WTC11 (cell line): ENCODE measurements at regions not wholly inside any gene's neighbourhood (a gene's known extent, or its start where the extent isn't known, plus 50 kb on each side); places are given as distances from the start of the nearest gene placed in this dataset.

Source experiments
- NR2C2 ChIP-seq: sonication (generic); formaldehyde crosslinking; IDR thresholded peaks from 2 replicates; pipeline ENCODE4 v1.8.0; 2022; ENCODE audit warnings: mild to moderate bottlenecking, missing genetic modification reagents
- OVOL2 ChIP-seq: fragments of 250-450 bp; sonication (Bioruptor Pico); IDR thresholded peaks from 2 replicates; pipeline ENCODE4 v1.9.0; 2021; ENCODE audit warnings: mild to moderate bottlenecking, borderline replicate concordance
- TF ChIP-seq, protein P1 (sequence below): sonication (generic); formaldehyde crosslinking; conservative IDR thresholded peaks from 2 replicates; pipeline ENCODE4 v1.8.1; 2022; ENCODE audit warnings: mild to moderate bottlenecking, missing genetic modification reagents
- TF ChIP-seq, protein P2 (sequence below): fragments of 200-600 bp; IDR thresholded peaks from 2 replicates; pipeline ENCODE4 v1.8.0; 2022; ENCODE audit warnings: antibody characterized with exemption
- TF ChIP-seq, protein P3 (sequence below): sonication (generic); formaldehyde crosslinking; IDR thresholded peaks from 2 replicates; pipeline ENCODE4 v1.8.0; 2022; ENCODE audit warnings: mild to moderate bottlenecking, missing genetic modification reagents
- TF ChIP-seq, protein P4 (sequence below): sonication (generic); formaldehyde crosslinking; IDR thresholded peaks from 2 replicates; pipeline ENCODE4 v1.8.1; 2023; ENCODE audit warnings: mild to moderate bottlenecking, missing genetic modification reagents
- TF ChIP-seq, protein P5 (sequence below): sonication (generic); formaldehyde crosslinking; IDR thresholded peaks from 2 replicates; pipeline ENCODE4 v1.8.0; 2022; ENCODE audit warnings: mild to moderate bottlenecking, missing genetic modification reagents

DNA sequence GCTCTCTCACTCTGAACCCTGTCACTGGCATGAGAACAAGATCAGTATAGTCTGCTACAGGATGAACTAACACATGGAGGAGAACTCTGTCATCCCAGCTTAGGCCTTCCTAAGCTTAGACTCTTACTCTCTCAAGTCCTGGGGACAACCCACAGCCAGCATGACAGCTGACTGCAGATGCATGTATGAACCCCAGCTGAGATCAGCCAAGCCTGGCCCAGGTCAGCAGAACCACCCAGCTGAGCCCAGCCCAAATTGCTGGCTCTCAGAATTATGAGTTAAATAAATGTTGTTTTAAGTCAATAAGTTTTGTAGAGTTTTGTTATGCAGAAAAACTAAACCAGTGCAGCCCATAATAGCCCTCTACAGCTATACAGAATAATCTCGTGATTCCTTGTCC, 287.3 kb downstream of the TNS1 start:
- TF ChIP-seq, protein P1, sequence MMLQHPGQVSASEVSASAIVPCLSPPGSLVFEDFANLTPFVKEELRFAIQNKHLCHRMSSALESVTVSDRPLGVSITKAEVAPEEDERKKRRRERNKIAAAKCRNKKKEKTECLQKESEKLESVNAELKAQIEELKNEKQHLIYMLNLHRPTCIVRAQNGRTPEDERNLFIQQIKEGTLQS (CRISPR knock-in tag) = no peak
- TF ChIP-seq, protein P2, sequence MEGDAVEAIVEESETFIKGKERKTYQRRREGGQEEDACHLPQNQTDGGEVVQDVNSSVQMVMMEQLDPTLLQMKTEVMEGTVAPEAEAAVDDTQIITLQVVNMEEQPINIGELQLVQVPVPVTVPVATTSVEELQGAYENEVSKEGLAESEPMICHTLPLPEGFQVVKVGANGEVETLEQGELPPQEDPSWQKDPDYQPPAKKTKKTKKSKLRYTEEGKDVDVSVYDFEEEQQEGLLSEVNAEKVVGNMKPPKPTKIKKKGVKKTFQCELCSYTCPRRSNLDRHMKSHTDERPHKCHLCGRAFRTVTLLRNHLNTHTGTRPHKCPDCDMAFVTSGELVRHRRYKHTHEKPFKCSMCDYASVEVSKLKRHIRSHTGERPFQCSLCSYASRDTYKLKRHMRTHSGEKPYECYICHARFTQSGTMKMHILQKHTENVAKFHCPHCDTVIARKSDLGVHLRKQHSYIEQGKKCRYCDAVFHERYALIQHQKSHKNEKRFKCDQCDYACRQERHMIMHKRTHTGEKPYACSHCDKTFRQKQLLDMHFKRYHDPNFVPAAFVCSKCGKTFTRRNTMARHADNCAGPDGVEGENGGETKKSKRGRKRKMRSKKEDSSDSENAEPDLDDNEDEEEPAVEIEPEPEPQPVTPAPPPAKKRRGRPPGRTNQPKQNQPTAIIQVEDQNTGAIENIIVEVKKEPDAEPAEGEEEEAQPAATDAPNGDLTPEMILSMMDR = no peak
- TF ChIP-seq OVOL2 (CRISPR knock-in tag) = no peak
- TF ChIP-seq, protein P3, sequence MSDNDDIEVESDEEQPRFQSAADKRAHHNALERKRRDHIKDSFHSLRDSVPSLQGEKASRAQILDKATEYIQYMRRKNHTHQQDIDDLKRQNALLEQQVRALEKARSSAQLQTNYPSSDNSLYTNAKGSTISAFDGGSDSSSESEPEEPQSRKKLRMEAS = no peak
- TF ChIP-seq, protein P4, sequence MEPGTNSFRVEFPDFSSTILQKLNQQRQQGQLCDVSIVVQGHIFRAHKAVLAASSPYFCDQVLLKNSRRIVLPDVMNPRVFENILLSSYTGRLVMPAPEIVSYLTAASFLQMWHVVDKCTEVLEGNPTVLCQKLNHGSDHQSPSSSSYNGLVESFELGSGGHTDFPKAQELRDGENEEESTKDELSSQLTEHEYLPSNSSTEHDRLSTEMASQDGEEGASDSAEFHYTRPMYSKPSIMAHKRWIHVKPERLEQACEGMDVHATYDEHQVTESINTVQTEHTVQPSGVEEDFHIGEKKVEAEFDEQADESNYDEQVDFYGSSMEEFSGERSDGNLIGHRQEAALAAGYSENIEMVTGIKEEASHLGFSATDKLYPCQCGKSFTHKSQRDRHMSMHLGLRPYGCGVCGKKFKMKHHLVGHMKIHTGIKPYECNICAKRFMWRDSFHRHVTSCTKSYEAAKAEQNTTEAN = no peak
- TF ChIP-seq NR2C2 (CRISPR knock-in tag) = no peak
- TF ChIP-seq, protein P5, sequence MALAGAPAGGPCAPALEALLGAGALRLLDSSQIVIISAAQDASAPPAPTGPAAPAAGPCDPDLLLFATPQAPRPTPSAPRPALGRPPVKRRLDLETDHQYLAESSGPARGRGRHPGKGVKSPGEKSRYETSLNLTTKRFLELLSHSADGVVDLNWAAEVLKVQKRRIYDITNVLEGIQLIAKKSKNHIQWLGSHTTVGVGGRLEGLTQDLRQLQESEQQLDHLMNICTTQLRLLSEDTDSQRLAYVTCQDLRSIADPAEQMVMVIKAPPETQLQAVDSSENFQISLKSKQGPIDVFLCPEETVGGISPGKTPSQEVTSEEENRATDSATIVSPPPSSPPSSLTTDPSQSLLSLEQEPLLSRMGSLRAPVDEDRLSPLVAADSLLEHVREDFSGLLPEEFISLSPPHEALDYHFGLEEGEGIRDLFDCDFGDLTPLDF (CRISPR knock-in tag) = no peak
